ENCODE measurements at regions not wholly inside any gene's neighbourhood (a gene's known extent, or its start where the extent isn't known, plus 50 kb on each side); places are given as distances from the start of the nearest gene placed in this dataset.
A peak's percentile ranks its signal among the peaks of the same experiment; 100 is the strongest.

- intact Hi-C loops (cut with DNase I): loop anchor here in 1 of 2 donors (10.0 kb wide), 1 partner anchor 265 kb away; no protein-coding TSS in a partner anchor
- WGBS (ENCODE audit: insufficient coverage, low coverage, low lambda C conversion rate, missing lambda C conversion rate): 3% methylated on average over 1 of the region's 1 CpG
- Histone ChIP-seq H3K36me3 (no peaks in the 10 kb centered on the region), H3K4me1 (peaks cover 0 to 9% (median 0%) of the 10 kb centered on the region in 4 donors), H3K27me3 (no peaks in the 10 kb centered on the region), H3K9me3 (no peaks in the 10 kb centered on the region), H3K4me3 (no peak overlapping the region), H3K27ac (no peak overlapping the region)
- DNase-seq (no peak), ATAC-seq (no peak)
- TF ChIP-seq CTCF (IDR thresholded peaks at IDR 0.05) (no peak), POLR2A (IDR thresholded peaks at IDR 0.05) (no peak)
Observed at GRCh38 chr3:150239766-150240165, 168.3 kb upstream of the TSC22D2 start.

GRCh38 chr3:150238995-150239619 lies 169.0 kb upstream of the TSC22D2 start:
- no peaks in the 10 kb centered on the region for H3K9me3 ChIP-seq
- no peak overlapping the region for H3K4me3 ChIP-seq
- WGBS (ENCODE audit: insufficient coverage, low coverage, low lambda C conversion rate, missing lambda C conversion rate): 32% methylated on average over 4 of the region's 5 CpGs
- DNase-seq: no peak
- H3K36me3 ChIP-seq: no peaks in the 10 kb centered on the region
- no peak overlapping the region for H3K27ac ChIP-seq
- TF ChIP-seq CTCF (IDR thresholded peaks at IDR 0.05): peak; percentile 46 to 62 (median 54)
- TF ChIP-seq POLR2A (IDR thresholded peaks at IDR 0.05): no peak
- ATAC-seq: peak; percentile 61 to 77 (median 65)
- intact Hi-C loops (cut with DNase I): loop anchor here in 1 of 2 donors (10.0 kb wide), 1 partner anchor 266 kb away; no protein-coding TSS in a partner anchor
- no peaks in the 10 kb centered on the region for H3K27me3 ChIP-seq
- peaks cover 0 to 9% (median 0%) of the 10 kb centered on the region in 4 donors for H3K4me1 ChIP-seq

DNA sequence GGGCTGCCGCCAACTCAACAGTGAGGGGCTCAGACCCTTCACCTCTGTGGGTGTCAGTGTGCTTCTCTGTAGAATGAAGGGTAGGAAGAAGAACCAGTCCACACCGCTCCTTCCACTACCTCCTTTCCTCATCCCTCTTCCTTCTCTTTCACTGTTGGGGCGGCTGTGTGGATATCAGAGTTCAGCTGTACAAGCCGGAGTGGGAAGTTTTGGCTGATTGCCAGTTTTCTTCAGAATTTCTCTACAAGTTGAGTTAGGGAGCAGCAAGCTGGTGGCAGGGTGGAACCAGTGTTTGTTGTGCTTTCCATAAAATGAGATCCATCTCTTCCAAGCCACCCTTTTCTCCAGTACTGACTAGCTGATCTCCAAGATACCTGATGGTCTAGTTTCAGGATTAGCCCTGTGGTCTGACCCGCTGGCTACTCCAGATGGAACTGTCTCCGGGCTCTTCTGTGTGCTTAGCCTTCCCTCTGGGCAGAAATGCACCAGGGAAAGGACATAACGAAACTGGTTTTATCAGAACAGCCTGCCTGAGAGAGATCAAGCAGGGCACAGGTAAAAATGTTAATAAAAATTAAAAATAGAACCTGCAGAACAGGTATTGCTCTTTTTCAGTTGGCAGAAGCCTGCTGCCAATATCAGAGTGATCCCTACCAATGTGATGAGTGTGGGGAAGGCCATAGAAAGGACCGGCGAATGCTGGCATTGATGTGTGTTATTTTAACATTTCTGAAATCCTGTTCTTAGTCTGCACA lies 169.9 kb upstream of the TSC22D2 start:
- WGBS (ENCODE audit: insufficient coverage, low coverage, low lambda C conversion rate, missing lambda C conversion rate): 57% methylated on average over 7 of the region's 9 CpGs
- Histone ChIP-seq H3K27me3 (no peaks in the 10 kb centered on the region), H3K36me3 (no peaks in the 10 kb centered on the region), H3K27ac (no peak overlapping the region), H3K4me1 (peaks cover 0 to 9% (median 0%) of the 10 kb centered on the region in 4 donors), H3K9me3 (no peaks in the 10 kb centered on the region), H3K4me3 (no peak overlapping the region)
- no peak for DNase-seq
- intact Hi-C loops (cut with DNase I): loop anchor here in 1 of 2 donors (10.0 kb wide), 1 partner anchor 267 kb away; no protein-coding TSS in a partner anchor
- no peak for TF ChIP-seq CTCF (IDR thresholded peaks at IDR 0.05)
- TF ChIP-seq POLR2A (IDR thresholded peaks at IDR 0.05): no peak
- peak in 3 of 4 donors; percentile 7 to 28 (median 9) for ATAC-seq

GRCh38 chr3:150237490-150237889 lies 170.6 kb upstream of the TSC22D2 start:
- H3K9me3 ChIP-seq: no peaks in the 10 kb centered on the region
- no peaks in the 10 kb centered on the region for H3K27me3 ChIP-seq
- 0% methylated on average over 2 of the region's 3 CpGs for WGBS (ENCODE audit: insufficient coverage, low coverage, low lambda C conversion rate, missing lambda C conversion rate)
- DNase-seq (peak; percentile 50 to 57 (median 53)), ATAC-seq (peak; percentile 52 to 86 (median 77))
- intact Hi-C loops (cut with DNase I): loop anchor here in 1 of 2 donors (10.0 kb wide), 1 partner anchor 267 kb away; no protein-coding TSS in a partner anchor
- no peak for TF ChIP-seq CTCF (IDR thresholded peaks at IDR 0.05)
- TF ChIP-seq POLR2A (IDR thresholded peaks at IDR 0.05): no peak
- H3K27ac ChIP-seq: no peak overlapping the region
- H3K36me3 ChIP-seq: no peaks in the 10 kb centered on the region
- H3K4me3 ChIP-seq: no peak overlapping the region
- peaks cover 0 to 9% (median 0%) of the 10 kb centered on the region in 4 donors for H3K4me1 ChIP-seq
